GM23248 (cell line): ENCODE measurements at regions not wholly inside any gene's neighbourhood (a gene's known extent, or its start where the extent isn't known, plus 50 kb on each side); places are given as distances from the start of the nearest gene placed in this dataset.

Experiments used
- EZH2 ChIP-seq: fragments of 200-600 bp; sonication (generic); IDR thresholded peaks from 2 replicates; pipeline ENCODE4 v1.6.1; 2018; ENCODE audit warnings: antibody characterized with exemption, mild to moderate bottlenecking; ENCODE audit not compliant: insufficient read depth, poor library complexity, severe bottlenecking
- EZH2phosphoT487 ChIP-seq: fragments of 200-600 bp; sonication (generic); IDR thresholded peaks from 2 replicates; pipeline ENCODE4 v1.6.1; 2018; ENCODE audit warnings: antibody characterized with exemption, moderate library complexity, mild to moderate bottlenecking, low read depth; ENCODE audit not compliant: insufficient read depth

DNA sequence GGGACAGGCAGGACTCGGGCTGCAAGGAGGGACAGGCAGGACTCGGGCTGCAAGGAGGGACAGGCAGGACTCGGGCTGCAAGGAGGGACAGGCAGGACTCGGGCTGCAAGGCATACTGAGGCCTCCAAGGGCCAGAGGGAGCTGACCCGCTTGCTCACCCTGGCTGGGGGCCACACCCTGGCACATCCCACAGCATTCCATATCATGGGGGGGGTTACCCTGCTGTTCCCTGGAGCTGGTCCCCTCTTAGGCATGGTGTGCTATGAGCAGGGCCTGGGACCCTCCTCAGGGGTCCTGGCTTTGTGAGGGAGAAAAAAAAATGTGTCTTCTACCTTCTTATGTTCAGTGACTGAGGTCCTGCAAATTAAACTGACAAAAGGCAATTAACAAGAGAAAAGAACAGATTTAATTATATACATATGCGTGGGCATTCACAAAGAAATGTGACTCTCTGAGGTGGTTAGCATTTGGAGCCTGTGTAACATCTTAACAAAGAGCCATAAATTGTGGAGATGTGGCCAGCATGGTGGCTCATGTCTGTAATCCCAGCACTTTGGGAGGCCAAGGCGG, 97.6 kb upstream of the ALDH1A3 start:
- TF ChIP-seq EZH2phosphoT487 (no peak), EZH2 (no peak)
